ENCODE measurements at regions not wholly inside any gene's neighbourhood (a gene's known extent, or its start where the extent isn't known, plus 50 kb on each side); places are given as distances from the start of the nearest gene placed in this dataset.

GRCh38 chr1:72763481-72763880 is 481.1 kb upstream of the NEGR1 start:
- TF ChIP-seq EZH2 (IDR thresholded peaks at IDR 0.05) (no peak), POLR2AphosphoS5 (IDR thresholded peaks at IDR 0.05; ENCODE audit: borderline replicate concordance, low read depth, low read length) (no peak), FOXP2 (optimal IDR thresholded peaks at IDR 0.05; ENCODE audit: control extremely low read depth, extremely low read length, insufficient read depth) (no peak)
